Left lobe of liver (tissue), 2 donors: ENCODE measurements at regions not wholly inside any gene's neighbourhood (a gene's known extent, or its start where the extent isn't known, plus 50 kb on each side); places are given as distances from the start of the nearest gene placed in this dataset.
"Not testable (repeated sequence)": the region's sequence is repeated elsewhere in the genome, so short reads cannot be mapped to it uniquely, and the experiment has no call there.

Source experiments
- ATAC-seq: fragments of 200-7000 bp; cut with Tn5 transposase; one replicate; pipeline ENCODE4 v1.9.1; 2020; ENCODE audit warnings: mild to moderate bottlenecking, moderate library complexity
- DNase-seq: peaks from one replicate; pipeline ENCODE4 v3.0.0-alpha.2; 2020; ENCODE audit warnings: low spot score
- donor health status: DM: no; HTN: no; CAD: no; lungs with moderate emphysema.
- donor health status: DM: no; HTN: yes; CAD: no.

DNA sequence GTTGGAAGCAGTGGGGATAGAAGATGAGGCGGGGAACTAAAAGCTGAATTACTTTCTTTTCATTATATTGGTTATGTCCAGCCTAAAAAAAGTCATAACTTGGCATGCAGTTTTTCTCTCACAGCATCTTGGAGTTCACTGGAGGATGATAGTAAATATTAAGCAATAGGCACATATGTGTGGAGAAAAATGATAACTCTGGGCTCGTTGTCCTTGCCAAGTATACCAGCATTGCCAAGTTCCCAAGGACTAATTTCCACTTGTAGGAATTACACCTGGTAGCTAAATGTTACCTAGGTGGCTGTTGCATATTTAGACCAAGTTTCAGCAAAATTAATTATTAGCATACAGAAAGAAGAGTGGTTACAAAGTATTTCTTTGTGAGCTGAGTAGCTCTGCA is 1007.6 kb downstream of the ANKRD7 start:
- no peak for ATAC-seq
- no peak for DNase-seq

DNA sequence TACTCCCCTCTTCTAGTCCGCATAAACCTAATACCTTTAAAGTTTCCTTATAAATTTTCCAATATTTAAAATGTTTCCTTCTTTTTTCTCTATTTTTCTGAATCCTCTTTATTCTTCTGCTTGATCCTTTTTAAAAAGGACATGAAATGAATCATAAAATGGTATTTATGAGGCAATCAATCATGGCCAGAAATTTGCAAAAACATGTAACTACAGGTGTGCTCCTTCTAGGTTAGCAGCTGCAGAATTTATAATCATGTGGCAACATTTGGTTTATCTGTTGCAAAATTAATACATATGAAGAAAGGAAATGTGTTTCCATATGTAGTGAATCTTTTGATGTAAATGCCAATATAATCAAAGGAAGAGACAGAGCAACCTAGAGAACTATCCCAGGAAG is 1008.5 kb downstream of the ANKRD7 start:
- DNase-seq = no peak
- ATAC-seq = no peak

DNA sequence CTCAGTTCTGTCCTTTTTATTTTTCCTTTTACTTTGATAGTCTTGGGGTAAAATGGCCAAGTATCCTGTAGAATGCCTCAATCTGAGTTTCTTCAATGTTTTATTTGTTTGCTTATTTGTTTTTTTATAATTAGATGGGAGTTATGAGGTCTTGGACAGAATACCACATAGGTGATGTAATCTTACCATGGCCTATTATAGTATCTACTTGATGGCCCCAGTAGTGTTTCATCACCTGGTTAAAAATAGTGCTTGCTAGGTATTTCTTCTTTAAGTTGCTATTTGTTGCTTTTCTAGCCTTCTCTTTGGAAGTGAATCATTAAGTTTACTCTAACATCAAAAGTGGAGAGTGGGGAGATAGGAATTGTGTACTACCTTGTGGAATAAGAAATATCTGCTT is 1020.0 kb upstream of the KCND2 start:
- ATAC-seq (no peak), DNase-seq (no peak)

DNA sequence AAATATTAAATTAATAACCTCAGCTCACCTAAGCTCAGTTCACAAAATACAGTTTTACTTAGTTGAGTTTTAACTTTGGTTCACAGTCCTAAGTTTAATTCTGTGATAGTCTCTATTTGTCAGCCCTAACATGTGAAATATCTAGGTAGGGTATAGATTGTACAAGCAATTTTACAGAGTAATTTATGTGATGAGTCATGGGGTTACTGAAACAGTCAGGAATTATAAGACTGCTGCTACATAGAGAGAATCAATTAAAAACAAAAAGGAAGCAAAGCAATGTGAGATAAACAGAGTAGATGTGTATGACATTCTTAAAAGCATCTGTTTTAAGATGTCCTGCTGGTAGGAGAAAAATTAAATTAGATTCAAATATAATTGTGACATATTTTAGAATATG is 1018.2 kb upstream of the KCND2 start:
- DNase-seq = no peak
- ATAC-seq = no peak

DNA sequence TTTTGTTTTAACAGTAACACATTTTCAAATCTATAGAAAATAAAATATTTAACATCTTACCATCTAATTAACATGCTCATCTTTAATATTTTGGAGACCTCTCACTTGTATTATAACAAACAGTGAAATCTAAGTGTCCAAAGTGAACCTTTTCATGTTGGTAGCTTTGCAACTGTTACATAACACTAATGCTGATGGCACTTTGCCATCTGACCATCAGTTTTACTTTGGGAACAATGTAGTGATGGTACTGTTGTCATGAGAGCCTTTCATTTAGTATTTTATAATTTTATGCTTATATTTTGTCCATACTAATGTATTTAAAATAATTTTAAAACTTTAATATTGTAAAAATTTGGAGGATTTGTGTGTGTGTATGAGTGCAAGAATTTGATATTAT is 1017.0 kb upstream of the KCND2 start:
- no peak for DNase-seq
- peak; percentile 37 for ATAC-seq

DNA sequence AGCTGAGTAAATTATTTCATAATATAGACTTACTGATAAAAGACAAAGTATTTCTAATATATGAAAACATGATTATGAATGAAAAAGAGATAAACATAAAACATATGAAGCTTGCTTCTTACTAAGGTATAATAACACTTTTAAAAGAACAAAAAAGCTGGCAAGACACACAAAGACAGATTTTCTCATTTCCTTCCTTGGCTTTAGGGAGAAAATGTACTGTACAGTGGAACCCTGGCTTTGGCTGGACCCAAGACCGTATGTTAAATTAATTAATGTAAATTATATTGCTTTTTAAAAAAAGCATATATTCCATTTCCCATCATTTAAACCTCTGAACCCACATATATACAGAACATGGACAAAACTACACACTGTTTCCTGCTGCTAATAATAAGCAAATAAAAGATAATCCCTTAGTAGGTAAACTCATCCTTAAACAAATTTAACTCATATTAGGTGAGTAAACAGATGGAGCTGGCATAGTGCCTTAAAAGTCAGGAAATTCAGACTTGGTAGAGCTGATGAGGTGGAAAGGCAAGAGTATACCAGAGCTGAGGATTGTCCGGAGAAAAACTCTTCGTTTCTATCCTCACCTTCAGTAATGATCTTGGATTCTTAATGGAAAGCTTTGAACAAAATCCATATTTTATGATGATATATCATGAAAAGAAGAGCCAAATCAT is 1016.4 kb upstream of the KCND2 start:
- ATAC-seq (no peak), DNase-seq (no peak)

DNA sequence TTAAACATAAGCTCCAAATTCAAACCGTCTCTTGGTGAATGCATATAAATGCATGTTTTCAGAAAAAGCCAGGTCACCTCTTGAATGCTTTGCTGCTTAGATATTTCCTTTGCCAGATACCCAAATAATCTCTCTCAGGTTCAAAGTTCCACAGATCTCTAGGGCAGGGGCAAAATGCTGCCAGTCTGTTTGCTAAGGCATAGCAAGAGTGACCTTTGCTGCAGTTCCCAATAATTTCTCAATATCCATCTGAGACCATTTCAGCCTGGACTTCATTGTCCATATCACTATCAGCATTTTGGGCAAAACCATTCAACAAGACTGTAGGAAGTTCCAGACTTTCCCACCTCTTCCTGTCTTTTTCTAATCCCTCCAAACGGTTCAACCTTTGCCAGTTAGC is 1006.2 kb upstream of the KCND2 start:
- DNase-seq (peak; percentile 60), ATAC-seq (peak; percentile 74)

DNA sequence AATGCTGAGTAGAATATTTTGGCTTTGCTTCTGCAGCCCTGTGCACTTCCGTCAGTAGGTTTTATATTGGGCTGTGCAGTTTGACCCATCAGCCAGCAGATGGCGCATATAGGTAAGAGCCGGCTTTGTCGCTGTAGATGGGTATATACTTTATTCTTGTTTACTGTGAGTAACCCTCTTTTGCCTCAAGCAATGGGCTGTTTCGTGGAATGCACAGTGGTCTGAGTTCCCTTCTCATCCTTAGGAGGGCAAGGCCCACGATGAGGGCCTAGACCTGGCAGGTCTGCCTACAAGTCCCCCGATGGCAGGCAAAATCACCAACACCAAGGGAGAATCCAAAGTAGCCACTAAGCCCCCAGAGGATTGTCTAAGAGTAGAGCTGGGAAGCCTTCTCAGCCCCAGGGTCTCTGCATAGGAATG is 1002.9 kb upstream of the KCND2 start:
- DNase-seq = peak; percentile 66
- ATAC-seq = peak; percentile 95

DNA sequence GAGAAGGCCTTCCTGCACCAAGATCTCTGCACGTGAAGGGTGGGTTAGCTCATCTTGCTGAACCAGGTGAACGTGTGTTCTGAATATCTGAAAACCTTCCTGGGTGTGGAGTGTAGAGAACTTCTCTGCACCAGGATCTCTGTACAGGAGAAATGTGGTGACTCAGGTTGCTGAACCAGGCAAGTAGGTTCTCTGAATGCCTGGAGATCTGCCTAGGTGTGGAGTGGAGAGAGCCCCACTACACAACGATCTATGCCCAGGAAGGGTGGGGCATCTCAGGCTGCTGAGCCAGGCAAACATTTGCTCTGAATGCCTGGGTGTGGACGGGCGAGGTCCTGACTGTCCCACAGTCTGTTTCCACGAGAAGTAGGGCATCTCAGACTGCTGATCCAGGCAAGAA is 1002.3 kb upstream of the KCND2 start:
- ATAC-seq = peak; percentile 22
- DNase-seq = no peak

DNA sequence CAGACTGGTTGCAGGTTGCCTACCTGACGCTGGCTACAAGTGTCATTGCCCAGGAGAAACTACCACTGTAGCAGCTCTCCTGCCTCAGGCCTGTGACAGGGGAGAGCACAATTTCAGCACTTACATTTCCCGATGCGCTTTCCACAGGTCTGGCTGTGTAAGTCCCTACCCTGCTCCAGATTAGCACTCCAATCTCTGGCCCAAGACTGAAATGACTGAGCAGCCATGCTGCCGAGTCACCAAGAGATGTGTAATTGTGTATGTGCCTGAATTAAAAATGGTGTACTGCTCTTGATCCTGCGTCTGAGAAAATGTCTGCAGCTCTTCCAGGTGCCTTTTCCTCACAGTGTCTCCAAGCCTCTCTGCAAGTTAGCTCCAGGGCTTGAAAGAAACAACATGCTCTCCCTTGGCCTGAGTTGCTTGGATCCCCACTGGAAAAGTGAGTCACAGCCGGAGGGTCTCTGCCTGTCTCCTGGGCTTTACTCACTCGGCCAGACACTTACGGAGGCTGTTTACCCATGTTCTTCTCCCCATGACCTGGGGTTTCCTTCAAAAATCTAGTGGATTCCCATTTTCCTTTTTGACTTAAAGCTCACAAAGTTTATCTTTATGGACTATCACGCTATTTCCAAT is 1001.7 kb upstream of the KCND2 start:
- ATAC-seq (no peak), DNase-seq (no peak)

DNA sequence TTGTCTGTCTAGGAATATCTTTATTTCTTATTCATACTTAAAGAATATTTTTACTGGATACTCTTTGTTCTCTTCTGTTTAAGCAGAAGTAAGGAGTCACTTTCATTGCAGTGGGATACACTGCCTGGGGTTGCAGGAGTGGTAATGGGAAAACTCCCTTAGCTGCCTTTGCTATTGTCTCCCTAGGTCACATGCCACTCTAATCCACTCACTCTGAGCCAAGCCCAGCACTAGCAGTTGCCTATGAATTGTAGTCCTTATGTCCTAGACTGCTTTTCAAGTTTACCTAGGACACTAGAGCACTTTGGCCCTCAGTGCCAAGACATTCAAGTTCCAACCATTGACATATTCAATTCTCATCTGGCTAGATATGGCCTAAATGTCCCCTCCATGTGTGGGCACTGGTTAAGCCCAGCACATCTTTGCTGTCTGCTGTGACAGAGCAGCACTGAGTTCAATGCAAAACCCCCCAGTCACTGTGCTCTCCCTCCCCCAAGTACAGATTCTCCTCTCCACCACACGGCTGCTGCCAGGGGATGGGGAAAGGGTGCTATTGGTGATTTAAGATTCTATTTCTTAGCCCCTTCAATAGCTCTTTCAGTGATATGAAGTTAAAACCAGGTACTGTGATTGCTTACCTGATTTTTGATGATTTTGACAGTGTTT is 991.7 kb upstream of the KCND2 start:
- ATAC-seq = no peak
- DNase-seq = no peak

DNA sequence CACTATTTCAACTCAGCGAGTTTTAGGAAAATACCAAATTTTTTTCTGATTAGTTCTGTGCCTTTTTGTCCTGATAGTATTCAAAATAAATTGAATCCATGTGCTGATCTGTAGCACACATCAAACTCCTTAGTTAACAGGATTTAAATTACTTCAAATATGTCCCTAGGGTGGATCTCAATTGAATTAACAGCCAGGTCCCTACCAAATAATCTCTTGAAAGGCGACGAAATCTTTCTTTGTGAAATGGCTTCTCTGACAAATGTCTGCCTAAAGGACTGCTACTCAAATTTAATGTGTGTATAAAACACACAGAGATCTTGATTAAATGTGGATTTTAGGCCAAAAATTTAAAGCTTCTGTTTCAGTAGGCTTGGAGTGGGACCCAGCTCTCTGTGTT is 989.6 kb upstream of the KCND2 start:
- DNase-seq = no peak
- no peak for ATAC-seq

DNA sequence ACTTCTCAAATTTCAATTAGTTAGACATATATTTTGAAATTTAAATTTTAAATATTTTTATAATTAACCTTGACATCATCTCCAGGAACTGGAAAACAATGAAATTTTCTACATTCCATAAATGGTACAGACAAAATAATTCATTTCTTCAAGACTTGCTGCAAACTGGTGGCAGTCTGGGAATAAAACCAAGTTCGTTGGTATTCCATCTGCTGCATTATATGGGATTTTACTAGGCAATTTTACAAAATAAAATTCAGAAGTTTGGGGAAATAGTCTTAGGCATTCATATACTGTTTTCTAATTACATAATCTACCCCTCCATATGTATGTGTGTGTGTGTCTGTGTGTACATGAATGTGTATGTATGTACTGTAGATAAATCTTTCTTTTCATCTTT is 984.6 kb upstream of the KCND2 start:
- DNase-seq (no peak), ATAC-seq (no peak)

DNA sequence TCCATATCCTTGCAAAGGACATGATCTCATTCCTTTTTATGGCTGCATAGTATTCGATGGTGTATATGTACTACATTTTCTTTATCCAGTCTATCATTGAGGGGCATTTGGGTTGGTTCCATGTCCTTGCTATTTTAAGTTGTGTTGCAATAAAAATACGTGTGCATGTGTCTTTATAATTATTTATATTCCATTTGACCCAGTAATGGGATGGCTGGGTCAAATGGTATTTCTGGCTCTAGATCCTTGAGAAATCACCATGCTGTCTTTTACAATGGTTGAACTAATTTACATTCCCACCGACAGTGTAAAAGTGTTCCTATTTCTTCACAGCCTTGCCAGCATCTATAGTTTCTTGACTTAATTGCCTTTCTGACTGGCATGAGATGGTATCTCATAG is 972.6 kb upstream of the KCND2 start:
- not testable (repeated sequence) for DNase-seq

DNA sequence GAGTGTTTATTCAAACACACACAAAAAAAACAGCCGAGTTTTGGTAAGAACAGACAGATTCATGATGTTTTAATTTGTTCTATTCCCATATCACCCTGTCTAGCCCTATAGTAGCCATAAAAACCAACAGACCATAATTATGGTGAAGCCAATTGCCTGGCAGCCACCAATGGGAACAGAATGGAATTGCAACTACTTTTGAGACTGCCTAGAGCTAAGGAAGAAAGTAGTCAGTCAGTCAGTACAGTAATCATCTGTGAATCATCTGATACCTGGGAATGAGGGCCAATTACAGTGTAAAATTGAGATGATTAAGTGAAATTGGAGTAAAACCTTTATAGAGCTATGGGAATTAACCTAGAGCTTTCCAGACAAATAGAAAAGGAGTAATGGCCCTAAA is 952.7 kb upstream of the KCND2 start:
- no peak for DNase-seq
- no peak for ATAC-seq

More for the DNA sequence above, 972.6 kb upstream of the KCND2 start:
- not testable (repeated sequence) for ATAC-seq

DNA sequence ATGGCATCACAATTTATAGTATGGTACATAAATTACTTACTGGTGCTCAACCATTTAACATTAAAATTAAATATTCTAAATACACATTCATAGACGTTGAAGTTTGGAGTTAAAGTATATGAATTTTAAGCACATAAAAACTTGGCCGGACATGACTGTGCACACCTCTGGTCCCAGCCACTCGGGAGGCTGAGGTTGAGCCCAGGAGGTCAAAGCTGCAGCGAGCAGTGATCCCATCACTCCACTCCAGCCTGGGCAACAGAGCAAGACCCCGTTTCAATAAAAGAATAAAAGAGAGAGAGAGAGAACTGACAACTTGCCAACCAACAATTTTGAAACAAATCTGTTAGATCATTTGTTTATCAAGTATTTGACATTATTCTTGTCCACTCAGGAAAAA is 943.3 kb upstream of the KCND2 start:
- DNase-seq (no peak), ATAC-seq (no peak)

DNA sequence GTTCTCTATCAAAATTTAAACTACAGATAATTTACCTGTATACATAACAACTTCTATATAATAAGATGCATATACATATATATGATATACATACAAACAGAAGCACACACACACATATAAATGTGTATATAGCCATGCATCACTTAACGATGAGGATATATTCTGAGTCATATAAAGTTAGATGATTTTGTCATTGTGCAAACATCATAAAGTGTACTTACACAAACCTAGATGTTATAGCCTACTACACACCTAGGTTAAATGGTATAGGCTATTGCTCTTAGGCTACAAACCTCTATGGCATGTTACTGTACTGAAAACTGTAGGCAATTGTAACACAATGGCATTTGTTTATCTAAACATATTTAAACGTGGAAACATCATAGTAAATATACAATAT is 937.6 kb upstream of the KCND2 start:
- no peak for DNase-seq
- no peak for ATAC-seq

DNA sequence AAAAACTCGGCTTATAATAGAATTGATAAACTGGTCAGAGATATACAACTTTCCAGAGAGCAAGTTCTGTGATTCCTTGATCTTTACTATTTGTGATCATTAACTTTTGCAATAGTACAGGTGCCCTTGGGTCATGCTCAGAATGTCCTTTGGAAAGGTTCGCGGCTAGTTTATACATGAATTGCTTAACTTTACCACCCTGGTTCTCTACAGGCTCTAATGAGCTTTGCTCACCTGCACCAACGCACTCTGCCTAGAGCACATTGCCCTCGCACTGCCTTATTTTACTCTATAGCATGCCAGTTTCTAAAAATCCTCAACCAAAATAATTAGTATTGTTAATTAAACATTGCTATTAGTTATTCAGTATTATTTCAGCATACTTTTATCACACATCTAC is 931.2 kb upstream of the KCND2 start:
- ATAC-seq = peak; percentile 98
- DNase-seq = peak; percentile 78

DNA sequence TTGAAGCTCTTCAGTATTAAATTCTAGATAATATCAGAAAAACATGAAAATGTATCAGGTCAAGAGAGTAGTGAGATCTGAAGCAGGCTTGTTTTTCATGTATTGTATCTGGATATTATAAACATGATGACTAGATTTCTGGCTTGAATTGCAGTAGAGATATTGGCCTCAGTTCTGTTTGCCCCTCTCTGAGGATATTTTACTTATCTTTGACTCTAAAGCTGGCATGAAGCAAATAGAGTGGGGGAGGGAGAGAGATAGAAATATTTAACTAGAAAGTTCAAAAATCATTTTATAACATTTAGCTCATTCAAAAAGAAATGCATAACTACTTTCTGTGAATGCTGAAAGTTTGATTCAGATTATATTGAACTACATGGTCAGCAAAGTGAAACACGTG is 929.7 kb upstream of the KCND2 start:
- DNase-seq (no peak), ATAC-seq (peak; percentile 61)

DNA sequence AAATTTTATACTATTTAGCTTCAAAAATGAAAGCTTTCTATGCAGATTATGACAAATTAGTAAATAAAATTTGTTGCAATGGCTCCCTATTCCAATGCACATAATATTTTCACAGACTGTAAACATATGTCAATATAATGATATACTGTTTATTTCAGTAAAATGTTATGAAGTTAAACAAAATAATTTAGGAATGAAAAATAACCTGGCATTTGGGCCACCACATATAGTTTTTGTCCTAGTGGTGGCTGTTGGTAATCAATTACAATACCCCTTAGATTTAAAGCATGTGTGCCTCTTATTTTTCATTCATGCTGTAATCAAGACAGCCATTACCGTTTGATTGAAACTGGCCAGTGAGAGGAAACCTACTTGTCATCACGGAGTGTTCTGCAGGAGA is 928.5 kb upstream of the KCND2 start:
- no peak for ATAC-seq

DNA sequence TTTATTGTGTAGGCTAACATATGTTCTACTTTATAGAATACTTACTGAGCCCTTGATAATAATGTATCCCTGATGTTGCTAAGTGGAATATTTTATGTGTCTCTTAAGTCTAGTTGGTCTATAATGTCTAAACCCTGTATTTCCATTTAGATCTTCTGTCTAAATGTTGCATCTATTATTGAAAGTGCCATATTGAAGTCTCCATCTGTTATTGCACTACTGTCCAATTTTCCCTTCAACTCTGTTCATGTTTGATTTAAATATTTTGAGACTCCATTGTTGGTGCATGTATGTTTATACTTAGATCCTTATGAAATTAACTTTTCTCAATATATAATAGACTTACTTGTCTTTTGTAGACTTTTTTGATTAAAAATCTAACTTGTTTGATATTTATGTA is 924.5 kb upstream of the KCND2 start:
- DNase-seq = no peak

More for the DNA sequence above, 928.5 kb upstream of the KCND2 start:
- no peak for DNase-seq

DNA sequence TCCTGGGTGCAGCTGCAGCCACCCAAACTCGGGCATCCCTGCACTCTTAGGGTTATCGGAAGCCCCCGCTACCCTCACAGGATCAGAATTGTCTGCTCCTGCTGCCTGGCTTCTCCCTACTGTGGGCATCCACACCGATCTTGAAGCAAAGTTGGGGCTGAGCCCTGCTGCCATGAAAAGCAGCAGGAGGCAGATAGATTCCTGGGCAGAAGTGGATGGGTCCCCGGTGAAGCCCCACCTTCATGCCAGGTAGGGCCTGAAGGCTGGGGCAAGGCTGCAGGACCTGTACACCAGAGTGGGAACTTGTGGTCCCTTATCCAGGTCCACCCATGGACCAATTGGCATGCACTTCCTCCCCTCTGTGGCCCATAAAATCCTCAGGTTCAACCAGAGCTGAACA is 922.6 kb upstream of the KCND2 start:
- DNase-seq (no peak), ATAC-seq (no peak)

More for the DNA sequence above, 924.5 kb upstream of the KCND2 start:
- ATAC-seq = no peak
